Mucosa of descending colon (tissue), 3 donors: ENCODE measurements at regions not wholly inside any gene's neighbourhood (a gene's known extent, or its start where the extent isn't known, plus 50 kb on each side); places are given as distances from the start of the nearest gene placed in this dataset.

ENCODE experiments used
- ATAC-seq: fragments of 200-7000 bp; cut with Tn5 transposase; one replicate; pipeline ENCODE4 v1.9.1; 2020; ENCODE audit warnings: mild to moderate bottlenecking, moderate library complexity
- DNase-seq, 3 donors: peaks; one replicate each; pipeline ENCODE4 v3.0.0-alpha.2; 2020
- H3K36me3 ChIP-seq: fragments of 200-600 bp; one replicate; pipeline ENCODE4 v1.8.0; 2021; ENCODE audit warnings: low read depth, mild to moderate bottlenecking
- H3K4me1 ChIP-seq: fragments of 200-600 bp; one replicate; pipeline ENCODE4 v1.8.0; 2021; ENCODE audit warnings: low read depth, mild to moderate bottlenecking
- H3K4me3 ChIP-seq: fragments of 200-600 bp; one replicate; pipeline ENCODE4 v1.8.0; 2021; ENCODE audit warnings: mild to moderate bottlenecking
- H3K9me3 ChIP-seq: fragments of 200-600 bp; one replicate; pipeline ENCODE4 v1.8.0; 2021; ENCODE audit warnings: mild to moderate bottlenecking
- intact Hi-C, 2 donors: fragments of 100-400 bp; cut with DNase I in 1 of 2; cut with micrococcal nuclease in 1 of 2; formaldehyde crosslinking; loops; one replicate each; pipeline versions ENCODE4 v1.11.0 to v1.11.1; 2022; cut with DNase I, micrococcal nuclease
- TF ChIP-seq, protein P1 (sequence below): fragments of 200-600 bp; IDR thresholded peaks from one replicate; pipeline ENCODE4 v1.8.0; 2022; ENCODE audit warnings: antibody characterized with exemption, mild to moderate bottlenecking
- donor health status: DM: no; HTN: no; CAD: no; lungs with moderate emphysema.
- donor health status: DM: no; HTN: no; CAD: no.
- donor health status: DM: no; HTN: yes; CAD: no.

DNA sequence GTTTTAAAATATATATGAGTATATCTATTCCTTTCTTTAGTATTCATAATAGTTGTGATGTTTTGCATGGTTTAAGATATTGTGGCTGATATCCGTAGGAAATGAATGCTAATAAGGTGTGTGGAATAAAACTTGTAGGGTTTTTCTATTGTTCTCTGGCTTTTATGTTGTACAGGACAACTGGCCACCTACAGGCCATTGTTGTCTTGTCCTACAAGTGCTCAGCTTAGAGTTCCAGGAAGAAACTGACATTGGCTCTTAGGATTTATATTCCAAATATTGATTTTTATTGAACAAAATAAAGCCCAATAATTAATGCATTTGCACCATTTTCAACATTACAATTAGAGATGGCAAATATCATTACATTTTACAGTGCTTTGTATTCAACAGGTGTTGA lies 512.8 kb upstream of the TENM4 start:
- Histone ChIP-seq H3K4me1 (peaks cover 8% of the 10 kb centered on the region), H3K9me3 (no peaks in the 10 kb centered on the region), H3K4me3 (no peak overlapping the region), H3K36me3 (no peaks in the 10 kb centered on the region)
- no peak for DNase-seq
- TF ChIP-seq, protein P1, sequence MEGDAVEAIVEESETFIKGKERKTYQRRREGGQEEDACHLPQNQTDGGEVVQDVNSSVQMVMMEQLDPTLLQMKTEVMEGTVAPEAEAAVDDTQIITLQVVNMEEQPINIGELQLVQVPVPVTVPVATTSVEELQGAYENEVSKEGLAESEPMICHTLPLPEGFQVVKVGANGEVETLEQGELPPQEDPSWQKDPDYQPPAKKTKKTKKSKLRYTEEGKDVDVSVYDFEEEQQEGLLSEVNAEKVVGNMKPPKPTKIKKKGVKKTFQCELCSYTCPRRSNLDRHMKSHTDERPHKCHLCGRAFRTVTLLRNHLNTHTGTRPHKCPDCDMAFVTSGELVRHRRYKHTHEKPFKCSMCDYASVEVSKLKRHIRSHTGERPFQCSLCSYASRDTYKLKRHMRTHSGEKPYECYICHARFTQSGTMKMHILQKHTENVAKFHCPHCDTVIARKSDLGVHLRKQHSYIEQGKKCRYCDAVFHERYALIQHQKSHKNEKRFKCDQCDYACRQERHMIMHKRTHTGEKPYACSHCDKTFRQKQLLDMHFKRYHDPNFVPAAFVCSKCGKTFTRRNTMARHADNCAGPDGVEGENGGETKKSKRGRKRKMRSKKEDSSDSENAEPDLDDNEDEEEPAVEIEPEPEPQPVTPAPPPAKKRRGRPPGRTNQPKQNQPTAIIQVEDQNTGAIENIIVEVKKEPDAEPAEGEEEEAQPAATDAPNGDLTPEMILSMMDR: no peak
- ATAC-seq: no peak
- intact Hi-C loops: no loop called here

DNA sequence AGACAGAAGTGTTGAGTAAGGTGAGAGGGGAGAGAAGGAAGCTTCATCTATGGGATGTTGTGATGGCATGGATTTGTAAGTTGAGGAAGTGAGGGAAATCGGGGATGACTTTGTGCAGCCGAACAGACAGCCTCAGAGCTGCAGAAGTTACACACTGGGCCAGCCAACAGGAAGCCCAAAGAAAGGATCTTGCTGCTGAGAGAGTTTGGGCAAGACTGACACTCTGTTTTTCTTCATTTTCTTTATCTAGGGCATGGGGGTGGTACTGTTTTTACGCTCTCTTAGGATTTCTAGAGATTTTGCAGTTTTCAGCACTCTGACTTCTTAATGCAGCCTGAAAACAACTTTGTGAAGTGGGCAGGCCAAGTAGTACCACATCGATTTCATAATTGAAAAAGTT lies 509.9 kb upstream of the TENM4 start:
- intact Hi-C loops: no loop called here

DNA sequence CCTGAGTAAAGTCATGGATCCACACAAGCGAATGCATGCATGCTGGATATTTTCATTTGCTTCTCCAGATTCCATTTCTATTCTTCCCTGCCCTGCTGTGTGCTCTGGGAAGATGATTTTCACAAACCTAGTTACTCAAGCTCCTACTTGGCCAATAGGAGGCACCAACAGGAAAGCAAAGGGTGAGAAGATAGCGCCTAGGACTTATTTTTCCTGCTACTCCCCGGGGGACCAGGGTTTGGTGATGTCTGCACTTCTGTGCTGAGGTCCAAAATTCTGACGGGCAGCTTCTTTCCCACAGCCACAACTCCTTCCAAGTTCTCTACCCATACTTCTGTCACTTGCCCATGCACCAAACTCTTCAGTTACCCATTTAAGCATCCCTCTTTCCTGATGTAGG lies 509.3 kb upstream of the TENM4 start:
- ATAC-seq: no peak
- Histone ChIP-seq H3K4me3 (no peak overlapping the region), H3K36me3 (no peaks in the 10 kb centered on the region), H3K4me1 (no peaks in the 10 kb centered on the region), H3K9me3 (no peaks in the 10 kb centered on the region)
- TF ChIP-seq, protein P1: no peak
- intact Hi-C loops: no loop called here
- DNase-seq: no peak

More for the DNA sequence above, 509.9 kb upstream of the TENM4 start:
- TF ChIP-seq, protein P1: no peak
- DNase-seq: no peak
- ATAC-seq: no peak
- H3K36me3 ChIP-seq: no peaks in the 10 kb centered on the region
- no peak overlapping the region for H3K4me3 ChIP-seq
- H3K9me3 ChIP-seq: no peaks in the 10 kb centered on the region
- no peaks in the 10 kb centered on the region for H3K4me1 ChIP-seq

DNA sequence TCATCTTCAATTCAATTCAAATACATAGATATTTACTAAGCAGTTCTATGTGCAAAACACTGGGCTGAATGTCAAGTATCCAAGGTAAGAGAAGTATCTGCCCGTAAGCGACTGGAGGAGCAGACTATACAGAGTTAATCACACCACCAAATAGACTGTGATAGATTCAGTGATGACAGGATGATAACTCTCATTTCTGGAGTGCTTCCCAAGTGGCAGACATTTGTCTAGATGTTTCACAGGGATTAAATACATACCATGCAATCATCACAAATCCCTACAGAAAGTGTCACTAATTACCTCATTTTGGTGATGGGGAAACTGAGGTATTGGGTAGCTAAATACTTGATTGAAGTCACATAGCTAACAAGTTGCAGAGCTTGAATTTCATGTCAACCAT lies 508.7 kb upstream of the TENM4 start:
- H3K9me3 ChIP-seq: no peaks in the 10 kb centered on the region
- ATAC-seq (no peak), DNase-seq (no peak)
- intact Hi-C loops: no loop called here
- H3K4me3 ChIP-seq: no peak overlapping the region
- H3K4me1 ChIP-seq: no peaks in the 10 kb centered on the region
- H3K36me3 ChIP-seq: no peaks in the 10 kb centered on the region
- TF ChIP-seq, protein P1: no peak

DNA sequence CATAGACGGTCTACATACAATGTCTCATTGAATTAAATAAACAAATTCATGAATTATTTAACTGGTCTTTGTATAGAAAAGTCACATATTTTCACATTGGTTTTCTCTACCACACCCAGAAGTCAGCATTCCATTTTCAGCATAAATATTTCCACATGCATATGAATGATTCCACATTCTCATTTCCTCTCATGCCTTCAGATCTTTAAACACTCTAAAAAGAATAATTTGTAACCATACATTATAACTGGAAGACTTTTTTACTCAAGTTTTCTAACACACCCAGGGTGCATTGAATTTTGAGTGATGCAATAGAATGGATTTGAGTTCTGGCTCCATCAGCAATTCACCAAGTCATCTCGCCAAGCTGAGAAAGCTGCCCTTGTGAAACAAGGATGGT lies 501.8 kb upstream of the TENM4 start:
- no peaks in the 10 kb centered on the region for H3K9me3 ChIP-seq
- no peaks in the 10 kb centered on the region for H3K4me1 ChIP-seq
- no peak for ATAC-seq
- no peak for DNase-seq
- no peaks in the 10 kb centered on the region for H3K36me3 ChIP-seq
- H3K4me3 ChIP-seq: no peak overlapping the region
- intact Hi-C loops: no loop called here
- TF ChIP-seq, protein P1: no peak

DNA sequence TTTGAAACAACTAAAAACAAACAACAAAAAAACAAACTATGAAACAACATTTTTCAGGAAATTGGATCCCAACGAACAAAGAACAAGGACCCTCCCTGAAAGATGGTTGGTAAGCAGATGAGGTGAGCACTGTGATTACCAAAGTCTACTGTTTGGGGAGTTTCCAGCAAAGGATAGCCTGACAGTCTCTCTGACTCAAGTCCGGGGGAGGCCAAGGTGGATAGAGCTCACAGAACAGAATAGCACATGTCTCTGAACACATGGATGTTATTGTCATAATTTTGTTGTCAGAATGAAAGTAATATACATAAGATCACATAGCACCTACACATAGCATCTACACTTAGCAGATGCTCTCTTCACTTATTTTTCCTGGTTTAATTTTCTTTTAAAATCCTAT lies 501.3 kb upstream of the TENM4 start:
- no peak for DNase-seq
- ATAC-seq: no peak

More for the DNA sequence above, 501.3 kb upstream of the TENM4 start:
- no peaks in the 10 kb centered on the region for H3K9me3 ChIP-seq
- intact Hi-C loops: no loop called here
- TF ChIP-seq, protein P1: no peak
- no peaks in the 10 kb centered on the region for H3K36me3 ChIP-seq
- no peaks in the 10 kb centered on the region for H3K4me1 ChIP-seq
- H3K4me3 ChIP-seq: no peak overlapping the region
